CD4-positive, alpha-beta T cell (primary cell): ENCODE measurements at regions not wholly inside any gene's neighbourhood (a gene's known extent, or its start where the extent isn't known, plus 50 kb on each side); places are given as distances from the start of the nearest gene placed in this dataset.

Experiments
- ATAC-seq: fragments of 200-7000 bp; cut with Tn5 transposase; one replicate; pipeline ENCODE4 v1.10.0; 2022; ENCODE audit warnings: mild to moderate bottlenecking; ENCODE audit not compliant: poor library complexity
- CTCF ChIA-PET: fragments of 350-600 bp; sonication (Branson Sonifier 250); formaldehyde crosslinking; loops from one replicate; lab custom pipeline; 2021; ENCODE audit warnings: antibody characterized with exemption, inconsistent platforms; lab: Charles Lee
- POLR2A ChIA-PET: fragments of 350-600 bp; sonication (Branson Sonifier 250); formaldehyde crosslinking; loops from one replicate; lab custom pipeline; 2021; ENCODE audit warnings: antibody characterized with exemption, inconsistent platforms; lab: Charles Lee
- DNase-seq, 14 experiments: peaks; one replicate each; pipeline ENCODE4 v3.0.0-alpha.2; 2013 to 2020; ENCODE audit warnings: mixed read lengths in 2 of 14
- H3K27ac ChIP-seq, 2 donors: one replicate each; pipeline versions ENCODE4 v1.5.1 to v1.7.0; 2013; ENCODE audit warnings: low read length in 2 of 2, low read depth in 1 of 2, mild to moderate bottlenecking in 1 of 2
- H3K27me3 ChIP-seq, 2 experiments: 1 replicate in 1 of 2; 2 replicates in 1 of 2; pipeline versions ENCODE4 v1.6.1 to v1.7.0; 2013; ENCODE audit warnings: low read length in 2 of 2, control low read depth in 1 of 2, mild to moderate bottlenecking in 1 of 2, moderate library complexity in 1 of 2; ENCODE audit not compliant: insufficient read depth in 2 of 2, control insufficient read depth in 1 of 2
- H3K36me3 ChIP-seq: one replicate; pipeline ENCODE4 v1.6.1; 2013; ENCODE audit warnings: low read length, control low read depth; ENCODE audit not compliant: insufficient read depth
- H3K4me1 ChIP-seq: one replicate; pipeline ENCODE4 v1.6.1; 2013; ENCODE audit warnings: low read length, control low read depth; ENCODE audit not compliant: insufficient read depth
- H3K4me3 ChIP-seq: one replicate; pipeline ENCODE4 v1.5.1; 2013; ENCODE audit warnings: mild to moderate bottlenecking, low read length, moderate library complexity
- H3K9me3 ChIP-seq, 2 experiments: 1 replicate in 1 of 2; 2 replicates in 1 of 2; pipeline versions ENCODE4 v1.6.1 to v1.7.0; 2013; ENCODE audit warnings: low read length in 2 of 2, mild to moderate bottlenecking in 2 of 2, control low read depth in 1 of 2, moderate library complexity in 1 of 2; ENCODE audit not compliant: control insufficient read depth in 1 of 2, insufficient read depth in 1 of 2
- H3K27ac Mint-ChIP-seq: one replicate; pipeline ENCODE4 v1.8.0; 2020; ENCODE audit warnings: mixed read lengths
- H3K27me3 Mint-ChIP-seq: one replicate; pipeline ENCODE4 v1.8.0; 2021; ENCODE audit warnings: mixed read lengths
- H3K36me3 Mint-ChIP-seq: one replicate; pipeline ENCODE4 v1.8.0; 2021; ENCODE audit warnings: low read depth, mixed read lengths
- H3K4me1 Mint-ChIP-seq: one replicate; pipeline ENCODE4 v1.8.0; 2021; ENCODE audit warnings: low read depth, mixed read lengths
- H3K4me3 Mint-ChIP-seq: one replicate; pipeline ENCODE4 v1.8.0; 2020; ENCODE audit warnings: mild to moderate bottlenecking, mixed read lengths
- H3K9me3 Mint-ChIP-seq: one replicate; pipeline ENCODE4 v1.8.0; 2020; ENCODE audit warnings: mixed read lengths
- intact Hi-C, 2 experiments: fragments of 100-400 bp; cut with DNase I in 1 of 2; cut with micrococcal nuclease in 1 of 2; formaldehyde crosslinking; loops; one replicate each; pipeline versions ENCODE4 v1.15.1 to v1.9.0; 2023 to 2025; cut with DNase I, micrococcal nuclease
- TF ChIP-seq, protein P1 (sequence below): fragments of 200-600 bp; IDR thresholded peaks from one replicate; pipeline ENCODE4 v1.8.0; 2022; ENCODE audit warnings: antibody characterized with exemption, mild to moderate bottlenecking

DNA sequence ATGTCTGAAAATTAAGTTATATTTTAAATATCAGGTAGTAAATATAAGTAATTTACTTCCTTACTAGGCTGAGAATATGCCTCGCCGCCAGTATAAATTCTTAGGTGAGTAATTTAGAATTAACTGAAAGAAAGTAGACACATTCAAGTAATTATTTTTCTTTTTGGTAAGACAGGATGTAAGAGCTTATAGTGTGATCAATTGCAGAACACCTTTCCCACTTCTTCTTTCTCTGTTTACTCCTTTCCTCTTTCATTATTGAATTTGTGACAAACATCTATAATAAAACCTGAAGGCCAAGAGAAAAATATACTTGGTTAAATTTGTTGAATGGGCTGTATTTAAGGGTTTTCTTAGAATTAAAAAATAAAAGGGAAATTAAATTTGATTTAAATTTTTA lies 195.1 kb upstream of the CDKN2B start:
- intact Hi-C loops = no loop called here
- Histone ChIP-seq H3K27me3 (peaks cover 6 to 11% of the 10 kb centered on the region in 2 experiments), H3K4me3 (no peak overlapping the region), H3K27ac (no peak overlapping the region), H3K9me3 (no peaks in the 10 kb centered on the region), H3K4me1 (peaks cover 6% of the 10 kb centered on the region), H3K36me3 (no peaks in the 10 kb centered on the region)
- H3K9me3 Mint-ChIP-seq = no peaks in the 10 kb centered on the region
- ChIA-PET POLR2A (interaction anchor here (0.7 kb wide), 1 partner anchor 1173 kb away, joined by 3 read pairs; no protein-coding TSS in a partner anchor), CTCF (interaction anchor here (0.6 kb wide), 1 partner anchor 73 kb away, joined by 3 read pairs; no protein-coding TSS in a partner anchor)
- DNase-seq (no peak), ATAC-seq (no peak)
- no peak overlapping the region for H3K27ac Mint-ChIP-seq
- H3K4me1 Mint-ChIP-seq = peaks cover 8% of the 10 kb centered on the region
- TF ChIP-seq, protein P1, sequence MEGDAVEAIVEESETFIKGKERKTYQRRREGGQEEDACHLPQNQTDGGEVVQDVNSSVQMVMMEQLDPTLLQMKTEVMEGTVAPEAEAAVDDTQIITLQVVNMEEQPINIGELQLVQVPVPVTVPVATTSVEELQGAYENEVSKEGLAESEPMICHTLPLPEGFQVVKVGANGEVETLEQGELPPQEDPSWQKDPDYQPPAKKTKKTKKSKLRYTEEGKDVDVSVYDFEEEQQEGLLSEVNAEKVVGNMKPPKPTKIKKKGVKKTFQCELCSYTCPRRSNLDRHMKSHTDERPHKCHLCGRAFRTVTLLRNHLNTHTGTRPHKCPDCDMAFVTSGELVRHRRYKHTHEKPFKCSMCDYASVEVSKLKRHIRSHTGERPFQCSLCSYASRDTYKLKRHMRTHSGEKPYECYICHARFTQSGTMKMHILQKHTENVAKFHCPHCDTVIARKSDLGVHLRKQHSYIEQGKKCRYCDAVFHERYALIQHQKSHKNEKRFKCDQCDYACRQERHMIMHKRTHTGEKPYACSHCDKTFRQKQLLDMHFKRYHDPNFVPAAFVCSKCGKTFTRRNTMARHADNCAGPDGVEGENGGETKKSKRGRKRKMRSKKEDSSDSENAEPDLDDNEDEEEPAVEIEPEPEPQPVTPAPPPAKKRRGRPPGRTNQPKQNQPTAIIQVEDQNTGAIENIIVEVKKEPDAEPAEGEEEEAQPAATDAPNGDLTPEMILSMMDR = no peak
- H3K36me3 Mint-ChIP-seq = no peaks in the 10 kb centered on the region
- H3K27me3 Mint-ChIP-seq = peaks cover 4% of the 10 kb centered on the region
- H3K4me3 Mint-ChIP-seq = no peak overlapping the region

DNA sequence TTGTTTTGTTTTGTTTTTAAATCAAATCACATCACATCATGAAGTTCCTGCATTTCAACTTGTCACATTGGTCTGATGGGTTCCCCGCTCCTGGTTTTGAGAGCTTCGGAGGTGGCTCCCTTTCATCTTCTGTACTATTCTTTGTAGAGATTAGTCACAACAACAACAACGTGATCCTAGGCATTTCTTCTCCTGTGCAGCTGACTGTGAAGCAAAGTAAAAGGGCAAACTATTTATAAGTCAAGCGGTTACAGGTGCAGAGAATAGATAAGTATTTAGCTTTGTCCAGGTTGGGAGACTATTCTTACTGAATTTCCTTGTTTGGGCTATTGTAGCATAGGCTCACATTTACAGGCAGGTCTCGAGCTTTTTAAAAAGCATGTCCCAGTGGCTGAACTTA lies 197.7 kb upstream of the CDKN2B start:
- intact Hi-C loops = no loop called here
- CTCF ChIA-PET = interaction anchor here (1.5 kb wide), 1 partner anchor 11 kb away, joined by 3 read pairs; no protein-coding TSS in a partner anchor
- H3K4me1 ChIP-seq = peaks cover 6% of the 10 kb centered on the region

GRCh38 chr9:22208846-22209585 lies 199.9 kb upstream of the CDKN2B start:
- H3K27me3 Mint-ChIP-seq = no peaks in the 10 kb centered on the region
- Histone ChIP-seq H3K4me3 (peak overlapping the region; percentile 31), H3K36me3 (no peaks in the 10 kb centered on the region), H3K9me3 (no peaks in the 10 kb centered on the region), H3K4me1 (peaks cover 6% of the 10 kb centered on the region), H3K27ac (no peak overlapping the region), H3K27me3 (no peaks in the 10 kb centered on the region)
- peak overlapping the region; percentile 73 for H3K4me3 Mint-ChIP-seq
- intact Hi-C loops = no loop called here
- H3K4me1 Mint-ChIP-seq = peaks cover 10% of the 10 kb centered on the region
- no peak overlapping the region for H3K27ac Mint-ChIP-seq
- DNase-seq (peak in 2 of 14 experiments; percentile 2 to 24), ATAC-seq (no peak)
- TF ChIP-seq, protein P1 = no peak
- CTCF ChIA-PET = interaction anchor here (1.5 kb wide), 1 partner anchor 10 kb away, joined by 3 read pairs; no protein-coding TSS in a partner anchor
- no peaks in the 10 kb centered on the region for H3K36me3 Mint-ChIP-seq
- POLR2A ChIA-PET = interaction anchor here (0.6 kb wide), 1 partner anchor 1525 kb away, joined by 3 read pairs; the partner anchor contains the start of gene FOCAD
- H3K9me3 Mint-ChIP-seq = no peaks in the 10 kb centered on the region

More for the DNA sequence above, 197.7 kb upstream of the CDKN2B start:
- H3K27ac ChIP-seq = no peak overlapping the region
- H3K9me3 ChIP-seq = no peaks in the 10 kb centered on the region
- TF ChIP-seq, protein P1 = no peak
- H3K36me3 ChIP-seq = no peaks in the 10 kb centered on the region
- DNase-seq = no peak
- Mint-ChIP-seq H3K27ac (no peak overlapping the region), H3K36me3 (no peaks in the 10 kb centered on the region), H3K9me3 (no peaks in the 10 kb centered on the region), H3K4me3 (no peak overlapping the region), H3K4me1 (peaks cover 10% of the 10 kb centered on the region), H3K27me3 (no peaks in the 10 kb centered on the region)
- H3K27me3 ChIP-seq = no peaks in the 10 kb centered on the region
- ATAC-seq = no peak
- H3K4me3 ChIP-seq = no peak overlapping the region
- POLR2A ChIA-PET = no interaction called here
